OCI-LY7 (cell line): ENCODE measurements at regions not wholly inside any gene's neighbourhood (a gene's known extent, or its start where the extent isn't known, plus 50 kb on each side); places are given as distances from the start of the nearest gene placed in this dataset.

ENCODE experiments used
- EZH2phosphoT487 ChIP-seq: fragments of 200-600 bp; sonication (generic); IDR thresholded peaks from 2 replicates; pipeline ENCODE4 v1.6.1; 2018; ENCODE audit warnings: low read depth, borderline replicate concordance, mild to moderate bottlenecking, mixed run types, antibody characterized with exemption, low read length, moderate library complexity, mixed read lengths
- TF ChIP-seq, protein P1 (sequence below): fragments of 200-600 bp; sonication (generic); conservative IDR thresholded peaks from 2 replicates; pipeline ENCODE4 v1.5.1; 2014; ENCODE audit warnings: mild to moderate bottlenecking, antibody characterized with exemption, low read length, moderate library complexity, mixed read lengths

DNA sequence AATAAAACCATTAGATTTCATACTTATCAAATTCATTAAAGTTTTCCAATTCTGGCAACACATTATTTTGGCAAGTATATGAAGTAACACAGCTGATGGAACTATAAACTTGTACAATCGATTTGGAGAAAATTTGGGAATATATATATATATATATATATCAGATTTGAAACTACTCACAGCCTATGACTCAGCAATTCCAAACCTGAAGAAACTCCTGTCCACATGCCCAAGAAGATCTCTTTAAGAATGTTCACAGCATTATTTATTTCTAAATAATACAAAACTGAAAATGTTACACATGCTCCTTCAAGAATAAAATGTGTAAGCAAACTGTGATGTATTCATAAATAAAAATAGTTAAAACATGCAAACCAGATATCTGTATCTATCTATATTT, 270.1 kb downstream of the TFAP2A start:
- TF ChIP-seq, protein P1, sequence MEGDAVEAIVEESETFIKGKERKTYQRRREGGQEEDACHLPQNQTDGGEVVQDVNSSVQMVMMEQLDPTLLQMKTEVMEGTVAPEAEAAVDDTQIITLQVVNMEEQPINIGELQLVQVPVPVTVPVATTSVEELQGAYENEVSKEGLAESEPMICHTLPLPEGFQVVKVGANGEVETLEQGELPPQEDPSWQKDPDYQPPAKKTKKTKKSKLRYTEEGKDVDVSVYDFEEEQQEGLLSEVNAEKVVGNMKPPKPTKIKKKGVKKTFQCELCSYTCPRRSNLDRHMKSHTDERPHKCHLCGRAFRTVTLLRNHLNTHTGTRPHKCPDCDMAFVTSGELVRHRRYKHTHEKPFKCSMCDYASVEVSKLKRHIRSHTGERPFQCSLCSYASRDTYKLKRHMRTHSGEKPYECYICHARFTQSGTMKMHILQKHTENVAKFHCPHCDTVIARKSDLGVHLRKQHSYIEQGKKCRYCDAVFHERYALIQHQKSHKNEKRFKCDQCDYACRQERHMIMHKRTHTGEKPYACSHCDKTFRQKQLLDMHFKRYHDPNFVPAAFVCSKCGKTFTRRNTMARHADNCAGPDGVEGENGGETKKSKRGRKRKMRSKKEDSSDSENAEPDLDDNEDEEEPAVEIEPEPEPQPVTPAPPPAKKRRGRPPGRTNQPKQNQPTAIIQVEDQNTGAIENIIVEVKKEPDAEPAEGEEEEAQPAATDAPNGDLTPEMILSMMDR: no peak
- no peak for TF ChIP-seq EZH2phosphoT487
